ENCODE measurements at regions not wholly inside any gene's neighbourhood (a gene's known extent, or its start where the extent isn't known, plus 50 kb on each side); places are given as distances from the start of the nearest gene placed in this dataset.
"Not testable (repeated sequence)": the region's sequence is repeated elsewhere in the genome, so short reads cannot be mapped to it uniquely, and the experiment has no call there.

GRCh38 chr2:159880729-159881128, 82.7 kb upstream of the CD302 start:
- DNase-seq, result no peak

GRCh38 chr2:159879051-159879604, 81.1 kb upstream of the CD302 start:
- no peak for DNase-seq

- no peak for DNase-seq
Measured at GRCh38 chr2:159875083-159875482, 77.1 kb upstream of the CD302 start.

DNA sequence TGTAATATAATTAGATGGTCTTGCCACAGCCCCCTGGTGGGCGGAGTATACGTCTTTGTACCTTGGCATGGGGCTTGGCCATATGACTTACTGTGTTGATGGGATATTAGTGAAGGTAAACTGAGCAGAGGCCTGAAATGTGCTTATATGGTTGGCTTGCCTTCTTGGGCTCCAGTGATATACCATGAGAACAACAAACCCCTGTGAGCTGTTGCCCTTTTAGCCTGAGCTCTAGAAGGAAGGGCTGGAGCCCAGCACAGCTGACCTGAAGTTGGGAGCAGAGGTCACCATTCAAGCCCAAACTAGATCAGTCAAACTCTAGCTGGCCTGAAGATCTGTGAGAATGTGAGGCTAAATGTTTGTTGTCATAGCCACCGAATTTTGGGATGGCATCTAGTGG, 75.2 kb upstream of the CD302 start:
- peak; percentile 29 for DNase-seq

DNA sequence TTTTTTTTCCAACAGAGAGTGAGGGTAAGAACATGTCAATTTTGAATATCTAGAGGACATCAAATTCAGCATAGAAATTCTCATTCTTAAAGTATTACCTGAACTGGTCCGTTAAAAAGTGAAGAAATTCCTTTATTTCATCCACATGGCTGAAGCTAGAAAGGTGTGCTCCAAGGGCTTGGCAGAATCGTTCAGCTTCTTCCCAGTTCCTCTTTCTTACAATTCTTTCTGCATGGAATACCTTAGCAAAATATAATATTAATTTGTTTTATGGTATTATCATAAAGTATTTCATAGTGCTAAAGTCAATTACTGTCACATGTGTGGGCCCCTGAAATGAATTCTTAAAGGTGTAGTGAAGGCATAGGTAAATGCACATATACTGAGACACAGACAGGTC, 74.3 kb upstream of the CD302 start:
- no peak for DNase-seq

DNA sequence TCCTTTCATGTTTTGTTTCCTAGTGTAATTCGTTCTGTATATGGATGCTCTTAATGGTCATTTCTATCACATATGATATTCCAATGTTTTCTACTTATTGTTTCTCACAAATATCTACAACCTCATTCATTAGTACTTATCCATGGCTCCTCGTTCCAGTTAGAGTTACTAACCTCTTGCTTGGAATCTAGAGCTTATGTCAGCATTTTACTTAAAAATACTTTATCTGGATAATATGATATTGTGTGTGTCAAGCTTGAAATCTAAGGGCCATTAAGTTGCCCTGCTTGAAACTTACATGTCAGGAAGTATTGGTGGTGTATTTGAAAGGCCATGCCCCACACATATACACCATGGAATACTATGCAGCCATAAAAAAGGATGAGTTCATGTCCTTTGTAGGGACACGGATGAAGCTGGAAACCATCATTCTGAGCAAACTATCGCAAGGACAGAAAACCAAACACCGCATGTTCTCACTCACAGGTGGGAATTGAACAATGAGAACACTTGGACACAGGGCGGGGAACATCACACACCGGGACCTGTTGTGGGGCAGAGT, 70.7 kb upstream of the CD302 start:
- not testable (repeated sequence) for DNase-seq

- DNase-seq, result no peak
Measured at GRCh38 chr2:159867567-159868361, 69.8 kb upstream of the CD302 start.

DNA sequence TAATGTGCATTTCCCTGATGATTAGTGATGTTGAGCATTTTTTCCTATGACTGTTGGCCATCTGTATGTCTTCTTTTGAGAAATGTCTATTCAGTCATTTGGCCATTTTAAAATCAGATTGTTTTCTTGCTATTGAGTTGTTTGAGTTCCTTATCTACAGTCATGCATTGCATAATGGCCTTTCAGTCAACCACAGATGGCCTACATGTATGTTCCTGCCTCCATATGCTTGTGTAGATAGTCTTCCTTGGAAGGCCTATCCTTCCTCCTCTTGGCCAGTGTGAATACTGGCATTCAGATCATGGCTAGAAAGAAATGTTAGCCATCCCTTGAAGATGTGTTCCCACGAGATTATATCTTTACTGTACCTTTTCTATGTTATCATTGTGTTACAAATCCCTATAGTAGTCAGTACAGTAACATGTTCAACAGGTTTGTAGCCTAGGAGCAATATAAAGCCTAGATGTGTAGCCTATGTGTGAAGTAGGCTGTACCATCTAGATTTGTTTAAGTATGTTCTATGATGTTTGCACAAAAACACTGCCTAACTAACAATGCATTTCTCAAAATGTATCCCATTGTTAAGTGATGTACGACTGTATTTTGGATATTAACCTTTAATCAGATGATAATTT, 65.6 kb upstream of the CD302 start:
- no peak for DNase-seq

- no peak for DNase-seq
Measured at GRCh38 chr2:159860581-159861310, 62.7 kb upstream of the CD302 start.

DNA sequence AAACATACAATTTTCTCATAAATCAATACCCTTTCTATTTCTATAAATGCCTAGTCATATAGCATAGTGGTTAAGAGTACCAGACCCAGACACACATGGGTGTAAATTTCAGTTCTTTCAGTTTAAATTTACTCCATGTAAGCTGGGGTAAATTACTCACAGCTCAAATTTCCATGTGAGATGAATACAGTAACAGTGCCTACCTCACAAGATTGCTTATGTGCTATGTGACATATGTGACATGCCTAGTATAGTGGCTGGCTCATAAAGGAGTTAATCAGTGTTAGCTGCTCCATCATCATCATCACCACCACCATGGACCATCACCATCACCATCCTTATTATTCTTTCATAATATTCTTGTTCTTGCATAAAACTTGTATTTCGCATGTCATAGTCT, 61.6 kb upstream of the CD302 start:
- DNase-seq, result no peak

DNA sequence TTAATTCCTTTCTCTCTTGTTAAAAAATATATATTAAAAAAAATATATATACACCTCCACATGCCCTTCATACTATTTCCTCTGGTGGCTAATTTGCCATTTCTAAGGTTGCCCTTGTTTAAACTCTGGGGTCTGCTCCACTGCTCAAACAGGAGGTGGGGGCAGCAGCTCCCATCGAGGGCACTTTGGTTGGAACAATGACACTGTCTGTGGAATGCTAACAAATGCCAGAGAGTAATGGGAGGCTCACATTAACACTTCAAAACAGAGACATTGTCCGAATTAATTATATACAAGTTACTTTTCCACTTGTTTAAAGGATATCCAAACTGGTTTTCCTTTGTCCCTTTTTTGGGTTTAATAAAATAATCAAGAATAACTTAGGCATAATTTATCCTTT, 58.8 kb upstream of the CD302 start:
- no peak for DNase-seq

DNA sequence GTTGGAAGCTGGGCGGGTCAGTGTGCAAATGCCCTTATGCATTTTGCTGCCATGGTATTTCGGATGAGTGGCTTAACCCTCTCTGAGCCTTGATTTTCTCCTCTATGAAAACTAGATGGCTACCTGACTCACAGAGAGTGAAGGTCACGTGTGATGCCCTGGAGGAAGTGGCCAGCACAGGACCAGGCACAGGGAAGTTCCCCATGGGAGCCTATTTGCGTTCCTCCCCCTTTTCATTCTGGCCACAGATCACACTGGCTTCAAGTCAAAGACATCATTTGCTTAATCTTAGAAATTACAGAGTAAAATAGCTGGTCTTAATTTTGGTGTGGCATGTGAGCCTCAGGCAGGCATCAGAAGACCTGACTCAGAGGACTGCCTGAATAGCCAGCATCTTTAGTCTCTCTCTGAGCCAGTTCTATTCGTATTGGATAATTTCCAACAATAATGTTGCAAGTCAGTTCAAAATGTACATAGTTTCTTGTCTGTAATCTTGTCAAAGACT, 57.6 kb upstream of the CD302 start:
- no peak for DNase-seq

DNA sequence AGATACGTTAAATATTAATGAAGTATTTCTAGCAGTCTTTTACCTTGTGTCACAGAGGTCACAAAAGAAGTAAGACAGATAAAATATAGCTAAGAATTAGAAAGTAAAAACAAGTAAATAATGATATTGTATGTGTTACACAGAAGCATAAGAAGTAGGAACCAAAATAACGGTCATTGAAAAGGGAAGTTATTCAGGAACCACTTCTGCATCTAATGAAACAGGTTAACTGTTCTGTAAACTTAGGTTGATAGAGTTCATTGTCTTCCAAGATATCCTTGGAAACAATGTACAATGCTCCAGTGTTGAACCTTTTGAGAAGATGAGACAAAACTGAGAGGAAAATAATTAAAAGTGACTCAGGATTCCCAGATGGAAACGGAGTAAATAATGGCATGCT, 57.1 kb upstream of the CD302 start:
- no peak for DNase-seq

GRCh38 chr2:159854481-159854880, 56.5 kb upstream of the CD302 start:
- no peak for DNase-seq

DNA sequence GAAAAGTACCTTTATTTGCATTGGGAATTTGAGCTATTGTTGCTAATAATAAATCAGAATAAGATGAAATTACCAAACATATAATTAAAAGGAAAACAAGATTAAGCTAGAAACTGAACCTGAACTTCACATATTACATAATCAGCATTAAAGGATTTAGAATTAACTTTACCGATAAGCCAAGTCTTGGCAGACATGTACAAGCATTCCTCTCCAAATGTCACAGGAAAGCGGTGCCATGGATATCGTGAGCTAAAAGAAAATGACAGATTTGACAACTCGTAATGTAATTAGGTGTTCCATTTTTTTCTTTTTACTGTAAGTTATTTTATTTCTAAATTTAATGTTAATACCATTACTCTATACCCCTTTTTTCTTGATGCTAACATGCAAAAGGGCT, 55.1 kb upstream of the CD302 start:
- DNase-seq, result no peak

- no peak for DNase-seq
Measured at GRCh38 chr2:159851941-159852340, 53.9 kb upstream of the CD302 start.

DNA sequence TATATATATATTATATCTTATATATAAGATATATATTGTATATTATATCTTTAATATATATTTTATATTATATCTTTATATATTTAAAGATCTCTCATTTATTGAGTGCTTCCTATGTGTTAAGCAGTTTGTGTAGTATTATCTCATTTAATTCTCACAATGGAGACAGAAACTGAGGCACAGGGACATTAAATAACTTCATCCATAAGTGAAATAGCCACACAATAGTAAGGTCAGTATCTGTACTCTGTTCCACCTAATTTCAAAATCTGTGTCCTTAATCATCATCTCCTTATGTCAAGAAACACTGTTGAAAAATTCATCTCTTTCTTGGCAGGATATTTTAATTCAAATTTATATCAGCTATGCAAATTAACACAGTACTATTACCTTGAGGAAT, 52.8 kb upstream of the CD302 start:
- no peak for DNase-seq

- DNase-seq, result no peak
Measured at GRCh38 chr2:159849160-159849813, 51.3 kb upstream of the CD302 start.
